HG03097 (cell line): ENCODE measurements at regions not wholly inside any gene's neighbourhood (a gene's known extent, or its start where the extent isn't known, plus 50 kb on each side); places are given as distances from the start of the nearest gene placed in this dataset.
"Not testable (repeated sequence)": the region's sequence is repeated elsewhere in the genome, so short reads cannot be mapped to it uniquely, and the experiment has no call there.

Experiments used
- ATAC-seq: cut with Tn5 transposase; IDR thresholded peaks from one replicate; pipeline ENCODE4 v1.9.1; 2021; ENCODE audit not compliant: unreplicated experiment, low FRiP score

DNA sequence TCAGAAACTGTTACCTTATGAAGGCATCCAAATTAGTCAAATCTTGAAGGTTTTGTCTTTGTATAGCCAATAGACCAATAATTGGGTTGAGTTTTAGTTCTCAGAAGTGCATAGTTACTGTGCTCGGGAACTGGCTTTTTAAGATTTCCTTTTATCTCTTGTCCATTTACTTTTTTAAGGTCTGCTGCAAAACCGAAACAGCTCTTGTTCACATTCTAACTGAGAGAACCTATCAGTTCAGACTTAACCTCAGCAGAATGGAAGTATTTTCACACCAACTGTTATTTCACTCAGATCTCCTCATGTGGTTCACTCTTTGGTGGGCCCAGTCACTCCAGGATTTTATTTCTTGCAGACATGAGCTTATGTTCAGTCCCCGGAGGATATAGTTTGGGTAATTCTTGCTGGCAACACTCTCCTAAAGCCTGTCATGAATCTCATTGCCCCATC is 55.5 kb downstream of the TPBG start:
- no peak for ATAC-seq

DNA sequence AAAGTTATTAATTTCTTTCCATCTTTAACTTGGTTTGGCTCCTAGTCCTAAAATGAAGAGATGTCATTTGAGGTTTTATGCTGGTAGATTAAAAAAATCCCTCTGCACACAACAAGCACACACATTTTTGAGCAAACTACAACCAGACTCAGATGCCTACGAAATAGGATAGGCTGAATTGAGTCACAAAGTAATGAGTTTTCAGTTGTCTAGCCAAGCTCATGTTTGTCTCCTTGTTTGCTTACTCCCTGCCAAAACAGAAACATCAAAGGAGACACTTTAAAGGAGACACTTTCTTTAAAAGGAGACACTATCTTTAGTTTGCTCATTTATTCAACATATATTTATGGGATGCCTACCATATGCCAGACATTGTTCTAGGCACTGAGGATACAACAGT is 56.2 kb downstream of the TPBG start:
- no peak for ATAC-seq

GRCh38 chr6:82430611-82431010 is 67.0 kb downstream of the TPBG start:
- no peak for ATAC-seq

DNA sequence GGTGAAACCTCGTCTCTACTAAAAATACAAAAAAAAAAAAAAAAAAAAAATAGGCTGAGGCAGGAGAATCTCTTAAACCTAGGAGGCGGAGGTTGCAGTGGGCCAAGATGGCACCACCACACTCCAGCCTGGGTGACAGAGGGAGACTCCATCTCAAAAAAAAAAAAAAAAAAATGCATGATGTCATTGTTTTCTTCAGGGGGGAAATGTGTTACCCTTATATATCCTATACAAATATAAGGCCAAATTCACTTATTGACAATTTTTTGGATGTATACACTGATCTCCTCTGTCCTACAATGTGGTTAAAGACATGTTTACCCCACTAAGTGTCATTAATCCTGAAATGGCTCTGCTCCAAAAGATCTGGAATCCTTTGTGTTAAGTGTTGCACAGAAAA is 73.1 kb downstream of the TPBG start:
- ATAC-seq, result no peak

GRCh38 chr6:82437701-82438100 is 74.1 kb downstream of the TPBG start:
- no peak for ATAC-seq

GRCh38 chr6:82441047-82441855 is 77.6 kb downstream of the TPBG start:
- no peak for ATAC-seq

DNA sequence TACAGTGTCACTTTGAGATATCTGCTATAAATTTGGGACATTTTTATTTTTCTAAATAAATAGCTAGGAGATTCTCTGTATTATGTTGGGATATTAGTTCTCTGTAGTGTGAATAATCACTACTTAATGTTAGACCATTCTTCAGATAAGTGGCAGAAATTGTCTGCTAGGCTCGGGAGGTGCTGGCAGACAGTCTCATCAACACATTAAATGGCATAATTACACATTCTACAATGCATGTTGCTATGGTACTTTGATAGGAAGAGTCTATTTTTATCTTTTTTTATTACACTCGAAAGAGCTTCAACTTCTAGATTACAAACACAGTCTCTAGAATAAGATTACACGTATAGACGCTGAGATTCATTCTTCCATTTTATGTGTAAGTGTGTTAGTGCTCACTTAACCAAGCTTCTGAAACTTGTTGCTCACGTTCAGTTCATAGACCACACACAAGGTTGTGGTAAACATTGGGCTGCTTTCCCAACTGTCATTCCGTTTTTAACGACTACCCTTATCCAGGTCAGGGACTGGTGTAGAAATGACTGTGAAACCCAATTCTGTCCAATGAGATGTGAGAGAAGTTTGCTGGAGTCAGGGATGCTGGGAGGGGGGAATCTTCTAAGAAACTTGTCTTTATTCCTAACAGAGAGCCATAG is 78.6 kb downstream of the TPBG start:
- ATAC-seq, result no peak

DNA sequence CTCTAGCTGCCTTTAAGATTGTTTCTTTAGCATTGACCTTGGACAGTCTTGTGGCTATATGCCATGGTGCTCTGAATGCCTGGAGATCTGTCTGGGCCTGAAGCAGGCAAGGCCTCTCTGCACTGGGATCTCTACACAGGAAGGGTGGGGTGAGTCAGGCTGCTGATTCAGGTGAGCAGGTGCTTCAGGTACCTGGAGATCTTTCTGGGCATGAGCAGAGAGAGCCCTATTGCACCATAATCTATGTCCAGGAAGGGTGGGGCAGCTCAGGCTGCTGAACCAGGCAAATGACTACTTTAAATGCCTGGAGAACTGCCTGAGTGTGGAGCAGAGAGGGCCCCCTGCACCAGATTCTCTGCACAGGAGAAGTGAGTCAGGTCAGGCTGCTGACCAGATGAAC is 94.5 kb downstream of the TPBG start:
- ATAC-seq, result no peak

DNA sequence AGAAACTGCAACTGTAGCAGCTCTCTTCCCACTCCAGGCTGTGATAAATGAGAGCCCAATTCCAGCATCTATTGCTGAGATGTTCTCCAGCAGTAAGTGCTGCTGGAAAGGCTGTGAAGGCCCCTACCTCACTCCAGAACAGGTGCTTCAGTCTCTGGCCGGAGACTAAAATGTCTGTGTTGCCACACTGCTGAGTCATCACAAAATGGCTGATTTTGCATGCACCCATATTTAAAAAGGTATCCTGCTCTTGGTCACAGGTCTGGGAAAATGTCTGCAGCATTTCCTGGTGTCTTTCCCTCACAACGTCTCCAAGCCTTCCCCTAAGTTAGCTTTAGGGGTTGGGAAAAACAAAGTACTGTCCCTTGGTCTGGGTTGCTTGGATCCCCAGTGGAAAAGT is 95.1 kb downstream of the TPBG start:
- ATAC-seq, result no peak

- ATAC-seq, result no peak
Observed at GRCh38 chr6:82461536-82461935, 97.9 kb downstream of the TPBG start.

DNA sequence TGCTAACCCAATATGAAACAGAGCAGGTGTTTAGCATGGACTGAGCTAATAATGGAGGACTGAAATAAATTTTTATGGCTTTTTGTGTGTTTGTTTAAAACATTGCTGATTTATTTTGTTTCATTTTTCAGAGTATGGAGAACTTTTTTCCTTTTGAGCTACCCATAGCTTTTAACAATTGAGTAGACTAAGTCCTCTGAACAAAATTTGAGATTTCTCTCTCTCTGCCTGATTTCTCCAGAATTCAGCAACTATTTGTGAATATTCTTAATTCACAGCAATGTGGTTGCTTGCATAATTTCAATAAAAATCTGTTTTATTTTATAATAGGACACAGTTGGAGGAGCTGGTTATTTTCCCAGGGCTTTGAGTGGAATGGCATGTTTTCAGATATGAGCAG is 103.7 kb downstream of the TPBG start:
- no peak for ATAC-seq

GRCh38 chr6:82470123-82470522 is 106.5 kb downstream of the TPBG start:
- ATAC-seq, result not testable (repeated sequence)

DNA sequence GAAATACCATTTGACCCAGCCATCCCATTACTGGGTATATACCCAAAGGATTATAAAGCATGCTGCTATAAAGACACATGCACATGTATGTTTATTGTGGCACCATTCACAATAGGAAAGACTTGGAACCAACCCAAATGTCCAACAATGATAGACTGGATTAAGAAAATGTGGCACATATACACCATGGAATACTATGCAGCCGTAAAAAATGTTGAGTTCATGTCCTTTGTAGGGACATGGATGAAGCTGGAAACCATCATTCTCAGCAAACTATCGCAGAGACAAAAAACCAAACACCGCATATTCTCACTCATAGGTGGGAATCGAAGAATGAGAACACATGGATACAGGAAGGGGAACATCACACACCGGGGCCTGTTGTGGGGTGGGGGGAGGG is 111.5 kb downstream of the TPBG start:
- ATAC-seq, result not testable (repeated sequence)

- ATAC-seq, result no peak
Observed at GRCh38 chr6:82484001-82484400, 120.4 kb downstream of the TPBG start.

DNA sequence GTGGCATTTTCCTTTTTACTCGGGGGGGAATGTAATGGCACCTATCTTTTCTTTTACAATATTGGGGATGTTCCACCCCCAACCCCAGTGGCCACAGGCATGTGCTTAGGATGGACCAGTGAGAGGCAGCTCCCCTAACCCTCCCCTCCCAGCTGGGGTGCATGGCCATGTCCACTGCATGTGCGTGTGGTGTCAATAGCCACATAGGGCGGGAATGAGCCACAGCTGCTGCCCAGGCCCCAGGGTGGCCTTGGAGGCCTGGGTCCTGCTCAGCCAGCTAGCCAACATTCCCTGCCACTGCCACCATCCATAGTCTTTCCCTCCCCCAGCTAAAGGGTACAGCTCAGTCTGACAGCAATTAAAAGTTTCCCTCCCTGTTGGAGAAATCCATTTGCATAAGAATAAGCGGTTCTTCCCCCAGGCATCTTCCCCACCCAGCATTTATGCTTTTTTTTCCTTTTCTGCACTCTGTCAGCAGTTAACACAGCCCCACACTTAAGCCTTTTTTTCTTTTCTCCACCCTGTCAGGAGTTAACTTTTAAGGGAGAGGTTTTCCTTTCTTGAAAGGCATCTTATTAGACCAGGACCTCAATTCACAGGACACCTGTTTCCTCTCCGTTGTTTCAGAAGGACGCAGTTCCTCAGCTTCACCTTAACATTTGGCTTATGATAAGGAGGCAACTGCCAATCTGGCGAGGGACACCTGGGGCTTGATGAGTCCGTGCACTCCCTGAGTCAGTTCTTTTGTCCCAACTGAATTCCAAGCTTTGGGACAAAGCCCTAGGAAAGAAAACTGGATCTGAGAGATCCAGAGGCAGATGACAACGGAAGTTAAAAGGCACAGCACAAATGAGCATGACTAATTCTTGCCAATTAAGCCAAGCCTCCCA is 121.4 kb downstream of the TPBG start:
- ATAC-seq, result no peak

GRCh38 chr6:82487895-82488294 is 124.3 kb downstream of the TPBG start:
- no peak for ATAC-seq

DNA sequence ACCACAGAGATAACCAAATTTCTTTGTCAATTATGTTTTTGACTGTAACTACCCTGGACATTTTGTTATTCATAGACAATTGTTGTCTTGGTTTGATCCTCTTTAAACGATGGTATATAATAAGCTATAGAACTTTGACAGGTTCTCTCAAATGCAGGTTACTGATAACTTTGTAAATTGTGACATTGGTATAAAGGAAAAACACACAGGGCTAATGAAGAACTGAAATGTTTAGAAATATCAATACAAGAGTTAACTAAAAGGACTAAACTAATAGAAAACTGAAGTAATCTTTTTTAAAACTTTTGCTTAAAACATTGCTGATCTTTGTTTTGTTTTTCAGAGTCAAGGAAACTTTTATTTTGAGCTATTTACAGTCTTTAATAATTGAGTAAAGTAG is 124.8 kb downstream of the TPBG start:
- no peak for ATAC-seq

GRCh38 chr6:82492134-82492533 is 128.5 kb downstream of the TPBG start:
- ATAC-seq, result no peak

GRCh38 chr6:82493467-82493866 is 129.8 kb downstream of the TPBG start:
- no peak for ATAC-seq

DNA sequence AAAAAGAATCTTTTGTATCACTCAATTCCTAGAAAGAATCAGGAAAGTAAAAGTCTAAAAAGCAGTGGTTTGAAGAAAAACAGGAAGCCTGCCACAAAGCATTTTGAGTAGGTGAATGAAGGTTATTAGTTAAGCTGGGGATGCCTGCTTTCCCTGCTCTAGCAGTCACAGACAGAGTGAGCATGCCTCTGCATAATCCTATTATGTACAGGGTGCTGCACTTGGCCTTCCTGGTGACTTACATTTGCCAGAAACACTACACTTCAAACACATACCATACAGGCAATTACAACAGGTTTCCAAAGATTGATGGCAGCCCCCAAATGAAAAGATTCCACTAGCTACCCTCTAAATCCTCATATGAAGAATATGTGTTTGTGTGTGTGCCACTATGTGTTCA is 130.8 kb downstream of the TPBG start:
- ATAC-seq, result no peak

DNA sequence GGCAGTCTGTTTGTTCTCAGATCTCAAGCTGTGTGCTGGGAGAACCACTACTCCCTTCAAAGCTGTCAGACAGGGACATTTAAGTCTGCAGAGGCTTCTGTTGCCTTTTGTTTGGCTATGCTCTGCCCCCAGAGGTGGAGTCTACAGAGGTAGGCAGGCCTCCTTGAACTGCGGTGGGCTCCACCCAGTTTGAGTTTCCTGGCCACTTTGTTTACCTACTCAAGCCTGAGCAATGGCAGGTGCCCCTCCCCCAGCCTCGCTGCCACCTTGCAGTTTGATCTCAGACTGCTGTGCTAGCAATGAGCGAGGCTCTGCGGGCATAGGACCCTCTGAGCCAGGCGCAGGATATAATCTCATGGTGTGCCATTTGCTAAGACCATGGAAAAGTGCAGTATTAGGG is 138.3 kb downstream of the TPBG start:
- not testable (repeated sequence) for ATAC-seq
